ENCODE measurements at regions not wholly inside any gene's neighbourhood (a gene's known extent, or its start where the extent isn't known, plus 50 kb on each side); places are given as distances from the start of the nearest gene placed in this dataset.

- H3K36me3 ChIP-seq (ENCODE audit: control insufficient read depth, insufficient read depth, low read length) = no peaks in the 10 kb centered on the region
- H3K4me1 ChIP-seq (ENCODE audit: control insufficient read depth, insufficient read depth, low read length, poor library complexity, severe bottlenecking) = no peaks in the 10 kb centered on the region
- no peak for ATAC-seq (ENCODE audit: low read depth in 2 of 2)
- H3K27ac ChIP-seq (ENCODE audit: insufficient read depth, low read length, poor library complexity, severe bottlenecking) = no peak overlapping the region
- Mint-ChIP-seq H3K27ac (no peak overlapping the region), H3K9me3 (peaks cover 0 to 2% (median 0%) of the 10 kb centered on the region in 7 donors), H3K4me1 (no peaks in the 10 kb centered on the region), H3K4me3 (no peak overlapping the region), H3K36me3 (no peaks in the 10 kb centered on the region), H3K27me3 (no peaks in the 10 kb centered on the region)
- H3K4me3 ChIP-seq (ENCODE audit: low read depth, low read length) = no peak overlapping the region
- no peaks in the 10 kb centered on the region for H3K27me3 ChIP-seq (ENCODE audit: control insufficient read depth, insufficient read depth, low read length)
- H3K9me3 ChIP-seq (ENCODE audit: control insufficient read depth in 2 of 2, low read length in 2 of 2) = no peaks in the 10 kb centered on the region
- DNase-seq = no peak
Observed at GRCh38 chr9:86843206-86843605, 104.1 kb downstream of the GAS1 start.

GRCh38 chr9:86842573-86842972 is 104.7 kb downstream of the GAS1 start:
- no peak for ATAC-seq (ENCODE audit: low read depth in 2 of 2)
- H3K27ac ChIP-seq (ENCODE audit: insufficient read depth, low read length, poor library complexity, severe bottlenecking) = no peak overlapping the region
- no peaks in the 10 kb centered on the region for H3K4me1 ChIP-seq (ENCODE audit: control insufficient read depth, insufficient read depth, low read length, poor library complexity, severe bottlenecking)
- H3K36me3 Mint-ChIP-seq = no peaks in the 10 kb centered on the region
- no peaks in the 10 kb centered on the region for H3K36me3 ChIP-seq (ENCODE audit: control insufficient read depth, insufficient read depth, low read length)
- no peak for DNase-seq
- H3K9me3 Mint-ChIP-seq = peaks cover 0 to 2% (median 0%) of the 10 kb centered on the region in 7 donors
- peak overlapping the region in 1 of 3 donors; percentile 46 for H3K27ac Mint-ChIP-seq
- no peaks in the 10 kb centered on the region for H3K27me3 ChIP-seq (ENCODE audit: control insufficient read depth, insufficient read depth, low read length)
- no peaks in the 10 kb centered on the region for H3K9me3 ChIP-seq (ENCODE audit: control insufficient read depth in 2 of 2, low read length in 2 of 2)
- H3K4me1 Mint-ChIP-seq = no peaks in the 10 kb centered on the region
- no peaks in the 10 kb centered on the region for H3K27me3 Mint-ChIP-seq
- no peak overlapping the region for H3K4me3 Mint-ChIP-seq
- no peak overlapping the region for H3K4me3 ChIP-seq (ENCODE audit: low read depth, low read length)

GRCh38 chr9:86839522-86839921 is 107.8 kb downstream of the GAS1 start:
- H3K9me3 ChIP-seq (ENCODE audit: control insufficient read depth in 2 of 2, low read length in 2 of 2) = no peaks in the 10 kb centered on the region
- Mint-ChIP-seq H3K4me1 (no peaks in the 10 kb centered on the region), H3K36me3 (no peaks in the 10 kb centered on the region), H3K9me3 (peaks cover 0 to 1% (median 0%) of the 10 kb centered on the region in 7 donors), H3K27ac (no peak overlapping the region), H3K27me3 (no peaks in the 10 kb centered on the region), H3K4me3 (no peak overlapping the region)
- DNase-seq = no peak
- H3K4me1 ChIP-seq (ENCODE audit: control insufficient read depth, insufficient read depth, low read length, poor library complexity, severe bottlenecking) = no peaks in the 10 kb centered on the region
- H3K27me3 ChIP-seq (ENCODE audit: control insufficient read depth, insufficient read depth, low read length) = no peaks in the 10 kb centered on the region
- no peaks in the 10 kb centered on the region for H3K36me3 ChIP-seq (ENCODE audit: control insufficient read depth, insufficient read depth, low read length)
- no peak overlapping the region for H3K27ac ChIP-seq (ENCODE audit: insufficient read depth, low read length, poor library complexity, severe bottlenecking)
- no peak for ATAC-seq (ENCODE audit: low read depth in 2 of 2)
- H3K4me3 ChIP-seq (ENCODE audit: low read depth, low read length) = no peak overlapping the region

- Mint-ChIP-seq H3K9me3 (peaks cover 0 to 3% (median 0%) of the 10 kb centered on the region in 7 donors), H3K4me3 (no peak overlapping the region), H3K4me1 (no peaks in the 10 kb centered on the region), H3K36me3 (no peaks in the 10 kb centered on the region), H3K27ac (no peak overlapping the region), H3K27me3 (no peaks in the 10 kb centered on the region)
- Histone ChIP-seq H3K27ac (ENCODE audit: insufficient read depth, low read length, poor library complexity, severe bottlenecking) (no peak overlapping the region), H3K4me3 (ENCODE audit: low read depth, low read length) (no peak overlapping the region), H3K27me3 (ENCODE audit: control insufficient read depth, insufficient read depth, low read length) (no peaks in the 10 kb centered on the region), H3K36me3 (ENCODE audit: control insufficient read depth, insufficient read depth, low read length) (no peaks in the 10 kb centered on the region), H3K4me1 (ENCODE audit: control insufficient read depth, insufficient read depth, low read length, poor library complexity, severe bottlenecking) (no peaks in the 10 kb centered on the region), H3K9me3 (ENCODE audit: control insufficient read depth in 2 of 2, low read length in 2 of 2) (no peaks in the 10 kb centered on the region)
- no peak for DNase-seq
- no peak for ATAC-seq (ENCODE audit: low read depth in 2 of 2)
Observed at GRCh38 chr9:86838519-86839497, 108.5 kb downstream of the GAS1 start.

- H3K36me3 Mint-ChIP-seq = no peaks in the 10 kb centered on the region
- Histone ChIP-seq H3K27ac (ENCODE audit: insufficient read depth, low read length, poor library complexity, severe bottlenecking) (no peak overlapping the region), H3K9me3 (ENCODE audit: control insufficient read depth in 2 of 2, low read length in 2 of 2) (no peaks in the 10 kb centered on the region), H3K36me3 (ENCODE audit: control insufficient read depth, insufficient read depth, low read length) (no peaks in the 10 kb centered on the region), H3K4me1 (ENCODE audit: control insufficient read depth, insufficient read depth, low read length, poor library complexity, severe bottlenecking) (no peaks in the 10 kb centered on the region), H3K27me3 (ENCODE audit: control insufficient read depth, insufficient read depth, low read length) (no peaks in the 10 kb centered on the region), H3K4me3 (ENCODE audit: low read depth, low read length) (no peak overlapping the region)
- no peak overlapping the region for H3K4me3 Mint-ChIP-seq
- peaks cover 0 to 3% (median 0%) of the 10 kb centered on the region in 7 donors for H3K9me3 Mint-ChIP-seq
- ATAC-seq (ENCODE audit: low read depth in 2 of 2) (no peak), DNase-seq (no peak)
- H3K27ac Mint-ChIP-seq = no peak overlapping the region
- H3K27me3 Mint-ChIP-seq = peaks cover 6% of the 10 kb centered on the region
- H3K4me1 Mint-ChIP-seq = no peaks in the 10 kb centered on the region
Observed at GRCh38 chr9:86837345-86837744, 110.0 kb downstream of the GAS1 start.

- Mint-ChIP-seq H3K27ac (no peak overlapping the region), H3K27me3 (peaks cover 6% of the 10 kb centered on the region), H3K4me3 (no peak overlapping the region), H3K4me1 (no peaks in the 10 kb centered on the region), H3K36me3 (no peaks in the 10 kb centered on the region), H3K9me3 (peaks cover 0 to 3% (median 0%) of the 10 kb centered on the region in 7 donors)
- no peak overlapping the region for H3K27ac ChIP-seq (ENCODE audit: insufficient read depth, low read length, poor library complexity, severe bottlenecking)
- no peak overlapping the region for H3K4me3 ChIP-seq (ENCODE audit: low read depth, low read length)
- no peaks in the 10 kb centered on the region for H3K27me3 ChIP-seq (ENCODE audit: control insufficient read depth, insufficient read depth, low read length)
- H3K36me3 ChIP-seq (ENCODE audit: control insufficient read depth, insufficient read depth, low read length) = no peaks in the 10 kb centered on the region
- DNase-seq = no peak
- H3K9me3 ChIP-seq (ENCODE audit: control insufficient read depth in 2 of 2, low read length in 2 of 2) = no peaks in the 10 kb centered on the region
- H3K4me1 ChIP-seq (ENCODE audit: control insufficient read depth, insufficient read depth, low read length, poor library complexity, severe bottlenecking) = no peaks in the 10 kb centered on the region
- ATAC-seq (ENCODE audit: low read depth in 2 of 2) = no peak
Observed at GRCh38 chr9:86836797-86837196, 110.5 kb downstream of the GAS1 start.

- Histone ChIP-seq H3K27me3 (ENCODE audit: control insufficient read depth, insufficient read depth, low read length) (no peaks in the 10 kb centered on the region), H3K9me3 (ENCODE audit: control insufficient read depth in 2 of 2, low read length in 2 of 2) (no peaks in the 10 kb centered on the region), H3K4me1 (ENCODE audit: control insufficient read depth, insufficient read depth, low read length, poor library complexity, severe bottlenecking) (no peaks in the 10 kb centered on the region), H3K27ac (ENCODE audit: insufficient read depth, low read length, poor library complexity, severe bottlenecking) (no peak overlapping the region), H3K36me3 (ENCODE audit: control insufficient read depth, insufficient read depth, low read length) (no peaks in the 10 kb centered on the region), H3K4me3 (ENCODE audit: low read depth, low read length) (no peak overlapping the region)
- Mint-ChIP-seq H3K27ac (no peak overlapping the region), H3K4me1 (no peaks in the 10 kb centered on the region), H3K27me3 (peaks cover 6% of the 10 kb centered on the region), H3K4me3 (no peak overlapping the region), H3K9me3 (peaks cover 0 to 3% (median 0%) of the 10 kb centered on the region in 7 donors), H3K36me3 (no peaks in the 10 kb centered on the region)
- ATAC-seq (ENCODE audit: low read depth in 2 of 2) = no peak
- DNase-seq = no peak
Observed at GRCh38 chr9:86836266-86836665, 111.0 kb downstream of the GAS1 start.

- ATAC-seq (ENCODE audit: low read depth in 2 of 2) (no peak), DNase-seq (no peak)
- Mint-ChIP-seq H3K36me3 (no peaks in the 10 kb centered on the region), H3K27ac (no peak overlapping the region), H3K4me1 (no peaks in the 10 kb centered on the region), H3K27me3 (peaks cover 6% of the 10 kb centered on the region), H3K9me3 (peaks cover 0 to 6% (median 2%) of the 10 kb centered on the region in 7 donors), H3K4me3 (no peak overlapping the region)
- H3K4me1 ChIP-seq (ENCODE audit: control insufficient read depth, insufficient read depth, low read length, poor library complexity, severe bottlenecking) = no peaks in the 10 kb centered on the region
- H3K9me3 ChIP-seq (ENCODE audit: control insufficient read depth in 2 of 2, low read length in 2 of 2) = no peaks in the 10 kb centered on the region
- H3K27me3 ChIP-seq (ENCODE audit: control insufficient read depth, insufficient read depth, low read length) = no peaks in the 10 kb centered on the region
- no peaks in the 10 kb centered on the region for H3K36me3 ChIP-seq (ENCODE audit: control insufficient read depth, insufficient read depth, low read length)
- no peak overlapping the region for H3K27ac ChIP-seq (ENCODE audit: insufficient read depth, low read length, poor library complexity, severe bottlenecking)
- H3K4me3 ChIP-seq (ENCODE audit: low read depth, low read length) = no peak overlapping the region
Observed at GRCh38 chr9:86830356-86830755, 117.0 kb downstream of the GAS1 start.

All from CD4-positive, CD25-positive, alpha-beta regulatory T cell (primary cell).